ENCODE measurements at regions not wholly inside any gene's neighbourhood (a gene's known extent, or its start where the extent isn't known, plus 50 kb on each side); places are given as distances from the start of the nearest gene placed in this dataset.
"Not testable (repeated sequence)": the region's sequence is repeated elsewhere in the genome, so short reads cannot be mapped to it uniquely, and the experiment has no call there.

GRCh38 chr9:752681-753200 is 88.8 kb upstream of the DMRT1 start:
- no peaks in the 10 kb centered on the region for H3K36me3 Mint-ChIP-seq (ENCODE audit: low read depth)
- H3K27me3 Mint-ChIP-seq: peaks cover 3% of the 10 kb centered on the region
- no peak for ATAC-seq (replicated peaks)
- no peak overlapping the region for H3K27ac Mint-ChIP-seq
- no peak overlapping the region for H3K4me3 Mint-ChIP-seq
- no peaks in the 10 kb centered on the region for H3K9me3 Mint-ChIP-seq
- H3K4me1 Mint-ChIP-seq: no peaks in the 10 kb centered on the region

- H3K27ac Mint-ChIP-seq; H3K27me3 Mint-ChIP-seq; H3K9me3 Mint-ChIP-seq; H3K4me1 Mint-ChIP-seq; H3K4me3 Mint-ChIP-seq; ATAC-seq (replicated peaks); H3K36me3 Mint-ChIP-seq (ENCODE audit: low read depth): not testable (repeated sequence)
Observed at GRCh38 chr9:753734-754133, 87.8 kb upstream of the DMRT1 start.

GRCh38 chr9:754150-754931 is 87.2 kb upstream of the DMRT1 start:
- H3K4me3 Mint-ChIP-seq: no peak overlapping the region
- no peaks in the 10 kb centered on the region for H3K4me1 Mint-ChIP-seq
- H3K27ac Mint-ChIP-seq: no peak overlapping the region
- no peak for ATAC-seq (replicated peaks)
- H3K36me3 Mint-ChIP-seq (ENCODE audit: low read depth): no peaks in the 10 kb centered on the region
- H3K9me3 Mint-ChIP-seq: no peaks in the 10 kb centered on the region
- H3K27me3 Mint-ChIP-seq: peaks cover 4% of the 10 kb centered on the region

- Mint-ChIP-seq H3K4me1 (no peaks in the 10 kb centered on the region), H3K36me3 (ENCODE audit: low read depth) (no peaks in the 10 kb centered on the region), H3K27me3 (peaks cover 9% of the 10 kb centered on the region), H3K9me3 (no peaks in the 10 kb centered on the region), H3K27ac (peak overlapping the region; percentile 25), H3K4me3 (no peak overlapping the region)
- peak; percentile 71 for ATAC-seq (replicated peaks)
Observed at GRCh38 chr9:755454-756381, 85.8 kb upstream of the DMRT1 start.

GRCh38 chr9:757246-757881 is 84.1 kb upstream of the DMRT1 start:
- Mint-ChIP-seq H3K9me3 (no peaks in the 10 kb centered on the region), H3K4me1 (no peaks in the 10 kb centered on the region), H3K27ac (no peak overlapping the region), H3K36me3 (ENCODE audit: low read depth) (no peaks in the 10 kb centered on the region), H3K27me3 (peaks cover 13% of the 10 kb centered on the region), H3K4me3 (no peak overlapping the region)
- ATAC-seq (replicated peaks): peak; percentile 29

GRCh38 chr9:758146-758545 is 83.4 kb upstream of the DMRT1 start:
- Mint-ChIP-seq H3K9me3 (no peaks in the 10 kb centered on the region), H3K4me3 (no peak overlapping the region), H3K4me1 (no peaks in the 10 kb centered on the region), H3K36me3 (ENCODE audit: low read depth) (no peaks in the 10 kb centered on the region), H3K27ac (no peak overlapping the region), H3K27me3 (peaks cover 13% of the 10 kb centered on the region)
- no peak for ATAC-seq (replicated peaks)

GRCh38 chr9:759541-759940 is 82.0 kb upstream of the DMRT1 start:
- no peak overlapping the region for H3K27ac Mint-ChIP-seq
- H3K4me3 Mint-ChIP-seq: no peak overlapping the region
- peaks cover 18% of the 10 kb centered on the region for H3K27me3 Mint-ChIP-seq
- ATAC-seq (replicated peaks): no peak
- no peaks in the 10 kb centered on the region for H3K4me1 Mint-ChIP-seq
- no peaks in the 10 kb centered on the region for H3K9me3 Mint-ChIP-seq
- no peaks in the 10 kb centered on the region for H3K36me3 Mint-ChIP-seq (ENCODE audit: low read depth)

- no peak overlapping the region for H3K27ac Mint-ChIP-seq
- no peak overlapping the region for H3K4me3 Mint-ChIP-seq
- no peaks in the 10 kb centered on the region for H3K4me1 Mint-ChIP-seq
- H3K27me3 Mint-ChIP-seq: peaks cover 20% of the 10 kb centered on the region
- no peak for ATAC-seq (replicated peaks)
- H3K9me3 Mint-ChIP-seq: no peaks in the 10 kb centered on the region
- no peaks in the 10 kb centered on the region for H3K36me3 Mint-ChIP-seq (ENCODE audit: low read depth)
Observed at GRCh38 chr9:759983-760736, 81.3 kb upstream of the DMRT1 start.

GRCh38 chr9:761176-761792 is 80.2 kb upstream of the DMRT1 start:
- no peak overlapping the region for H3K4me3 Mint-ChIP-seq
- peaks cover 29% of the 10 kb centered on the region for H3K27me3 Mint-ChIP-seq
- ATAC-seq (replicated peaks): no peak
- H3K9me3 Mint-ChIP-seq: no peaks in the 10 kb centered on the region
- no peaks in the 10 kb centered on the region for H3K36me3 Mint-ChIP-seq (ENCODE audit: low read depth)
- no peak overlapping the region for H3K27ac Mint-ChIP-seq
- no peaks in the 10 kb centered on the region for H3K4me1 Mint-ChIP-seq

GRCh38 chr9:761793-762560 is 79.5 kb upstream of the DMRT1 start:
- ATAC-seq (replicated peaks): no peak

GRCh38 chr9:763692-764091 is 77.8 kb upstream of the DMRT1 start:
- Mint-ChIP-seq H3K27ac (no peak overlapping the region), H3K4me1 (no peaks in the 10 kb centered on the region), H3K36me3 (ENCODE audit: low read depth) (no peaks in the 10 kb centered on the region), H3K27me3 (peaks cover 32% of the 10 kb centered on the region), H3K9me3 (no peaks in the 10 kb centered on the region), H3K4me3 (peak overlapping the region; percentile 7)
- ATAC-seq (replicated peaks): no peak

More at GRCh38 chr9:761793-762560, 79.5 kb upstream of the DMRT1 start:
- H3K27me3 Mint-ChIP-seq: peaks cover 29% of the 10 kb centered on the region
- H3K27ac Mint-ChIP-seq: no peak overlapping the region
- H3K4me1 Mint-ChIP-seq: no peaks in the 10 kb centered on the region
- H3K36me3 Mint-ChIP-seq (ENCODE audit: low read depth): no peaks in the 10 kb centered on the region
- no peak overlapping the region for H3K4me3 Mint-ChIP-seq
- no peaks in the 10 kb centered on the region for H3K9me3 Mint-ChIP-seq

GRCh38 chr9:764105-764524 is 77.4 kb upstream of the DMRT1 start:
- Mint-ChIP-seq H3K36me3 (ENCODE audit: low read depth) (no peaks in the 10 kb centered on the region), H3K27ac (no peak overlapping the region), H3K4me1 (no peaks in the 10 kb centered on the region), H3K4me3 (peak overlapping the region; percentile 7), H3K27me3 (peaks cover 36% of the 10 kb centered on the region), H3K9me3 (peaks cover under 1% of the 10 kb centered on the region)
- ATAC-seq (replicated peaks): peak; percentile 84

GRCh38 chr9:764986-765385 is 76.5 kb upstream of the DMRT1 start:
- H3K4me3 Mint-ChIP-seq: no peak overlapping the region
- H3K27me3 Mint-ChIP-seq: peaks cover 40% of the 10 kb centered on the region
- H3K4me1 Mint-ChIP-seq: no peaks in the 10 kb centered on the region
- H3K27ac Mint-ChIP-seq: no peak overlapping the region
- H3K9me3 Mint-ChIP-seq: peaks cover 6% of the 10 kb centered on the region
- no peak for ATAC-seq (replicated peaks)
- no peaks in the 10 kb centered on the region for H3K36me3 Mint-ChIP-seq (ENCODE audit: low read depth)

Data from activated T-helper 17 cell treated with anti-CD3 and anti-CD28 coated beads, Interleukin-2, amount 50 U/mL, for 72 hours (primary cell).